Thyroid gland (tissue), 4 donors: ENCODE measurements at regions not wholly inside any gene's neighbourhood (a gene's known extent, or its start where the extent isn't known, plus 50 kb on each side); places are given as distances from the start of the nearest gene placed in this dataset.

ENCODE experiments used
- DNase-seq, 2 donors: peaks; one replicate each; pipeline ENCODE4 v3.0.0-alpha.2; 2019
- H3K27ac ChIP-seq, 3 donors: fragments of 200-600 bp; sonication (generic); 1 replicate in 2 of 3; 2 replicates in 1 of 3; pipeline ENCODE4 v1.5.1; 2016 to 2019; ENCODE audit warnings: mild to moderate bottlenecking in 1 of 3, moderate library complexity in 1 of 3
- H3K27me3 ChIP-seq: fragments of 200-600 bp; sonication (generic); one replicate; pipeline ENCODE4 v1.5.1; 2019
- H3K36me3 ChIP-seq, 2 donors: fragments of 200-600 bp; sonication (generic); one replicate each; pipeline ENCODE4 v1.5.1; 2016 to 2019
- H3K4me1 ChIP-seq, 2 donors: fragments of 200-600 bp; sonication (generic); one replicate each; pipeline ENCODE4 v1.5.1; 2017 to 2019
- H3K4me3 ChIP-seq, 3 donors: fragments of 200-600 bp; sonication (generic); replicated peaks in 1 of 3; 1 replicate in 2 of 3; 2 replicates in 1 of 3; pipeline ENCODE4 v1.5.1; 2016; ENCODE audit warnings: mild to moderate bottlenecking in 1 of 3
- H3K9me3 ChIP-seq: fragments of 200-600 bp; sonication (generic); one replicate; pipeline ENCODE4 v1.5.1; 2017
- CTCF ChIP-seq, 6 experiments: fragments of 200-600 bp in 3 of 6; fragments of 450-650 bp in 3 of 6; sonication (generic) in 3 of 6; IDR thresholded peaks; one replicate each; pipeline ENCODE4 v1.5.1; 2016 to 2019; ENCODE audit warnings: antibody characterized with exemption in 6 of 6, mild to moderate bottlenecking in 2 of 6, inconsistent platforms in 1 of 6, moderate library complexity in 1 of 6
- POLR2A ChIP-seq, 2 donors: fragments of 450-650 bp; IDR thresholded peaks; one replicate each; pipeline ENCODE4 v1.6.1; 2017; ENCODE audit warnings: antibody characterized with exemption in 2 of 2, mild to moderate bottlenecking in 2 of 2, moderate library complexity in 1 of 2
- whole genome bisulfite sequencing, 2 donors: methylation state at CpG; one replicate each; pipeline ENCODE4 v1.1.5; 2017; 5-methylcytosine and 5-hydroxymethylcytosine counted together
- intact Hi-C: fragments of 100-400 bp; cut with DNase I; formaldehyde crosslinking; loops from one replicate; pipeline ENCODE4 v1.15.1; 2023

GRCh38 chr4:31974490-31975002 lies 1254.4 kb downstream of the PCDH7 start:
- no peaks in the 10 kb centered on the region for H3K36me3 ChIP-seq
- H3K4me3 ChIP-seq, result no peak overlapping the region
- intact Hi-C loops, result no loop called here
- H3K9me3 ChIP-seq, result no peaks in the 10 kb centered on the region
- TF ChIP-seq CTCF (IDR thresholded peaks at IDR 0.05) (no peak), POLR2A (IDR thresholded peaks at IDR 0.05) (no peak)
- H3K27ac ChIP-seq, result no peak overlapping the region
- no peaks in the 10 kb centered on the region for H3K27me3 ChIP-seq
- peaks cover 0 to 5% of the 10 kb centered on the region in 2 donors for H3K4me1 ChIP-seq
- WGBS, 2 donors, result 76 to 86% methylated on average over 2 of the region's 2 CpGs
- DNase-seq, result no peak

DNA sequence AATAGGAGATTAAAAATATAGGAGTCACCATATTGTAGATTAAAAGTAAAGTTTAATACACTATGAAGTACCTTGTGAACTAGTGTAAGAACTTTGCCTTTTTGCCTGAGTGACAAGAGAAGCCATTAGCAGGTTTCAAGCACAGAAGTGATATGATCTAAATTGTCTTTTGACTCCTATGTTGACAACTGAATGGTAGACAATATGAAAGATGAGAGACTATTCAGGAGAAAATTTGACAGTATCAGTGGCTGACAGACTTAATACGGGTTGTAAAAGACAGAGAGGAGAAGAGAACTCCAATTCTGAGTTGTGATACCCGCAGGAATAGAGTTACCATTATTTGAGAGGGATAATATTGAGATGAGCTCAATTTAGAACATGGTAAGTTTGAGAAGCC lies 1259.8 kb downstream of the PCDH7 start:
- no peak overlapping the region for H3K4me3 ChIP-seq
- no peaks in the 10 kb centered on the region for H3K36me3 ChIP-seq

GRCh38 chr4:31983246-31983645 lies 1263.1 kb downstream of the PCDH7 start:
- no peaks in the 10 kb centered on the region for H3K27me3 ChIP-seq
- TF ChIP-seq CTCF (IDR thresholded peaks at IDR 0.05), result no peak
- TF ChIP-seq POLR2A (IDR thresholded peaks at IDR 0.05), result no peak
- WGBS, 2 donors, result 95 to 100% methylated on average over 1 of the region's 1 CpG
- H3K36me3 ChIP-seq, result no peaks in the 10 kb centered on the region
- H3K27ac ChIP-seq, result no peak overlapping the region
- no peaks in the 10 kb centered on the region for H3K4me1 ChIP-seq
- no peak for DNase-seq
- H3K4me3 ChIP-seq, result no peak overlapping the region
- no peaks in the 10 kb centered on the region for H3K9me3 ChIP-seq
- intact Hi-C loops, result no loop called here

More for the DNA sequence above, 1259.8 kb downstream of the PCDH7 start:
- no peaks in the 10 kb centered on the region for H3K4me1 ChIP-seq
- no peaks in the 10 kb centered on the region for H3K27me3 ChIP-seq
- no peak for DNase-seq
- intact Hi-C loops, result no loop called here
- no peaks in the 10 kb centered on the region for H3K9me3 ChIP-seq
- no peak for TF ChIP-seq CTCF (IDR thresholded peaks at IDR 0.05)
- TF ChIP-seq POLR2A (IDR thresholded peaks at IDR 0.05), result no peak
- WGBS, 2 donors, result 88 to 90% methylated on average over 2 of the region's 2 CpGs
- no peak overlapping the region for H3K27ac ChIP-seq

DNA sequence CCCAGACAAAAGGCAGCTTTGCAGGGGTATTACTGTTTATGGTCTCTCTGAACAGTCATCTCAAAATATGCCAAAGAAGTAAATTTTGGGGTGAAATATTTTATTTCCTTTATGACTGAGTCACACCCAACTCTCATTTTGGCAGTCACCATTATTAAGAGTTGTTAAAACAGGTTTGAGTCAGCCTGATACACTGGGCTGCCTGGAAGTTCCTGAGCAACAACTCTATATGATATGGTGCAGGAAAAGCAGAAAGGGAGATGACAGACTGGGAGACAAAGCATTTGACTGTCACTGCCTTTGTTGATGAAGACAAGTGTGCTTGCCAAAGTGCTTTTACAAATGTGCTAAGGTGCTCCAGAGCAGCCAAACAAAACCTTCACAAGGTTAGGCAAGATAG lies 1263.5 kb downstream of the PCDH7 start:
- TF ChIP-seq POLR2A (IDR thresholded peaks at IDR 0.05), result no peak
- no peak for TF ChIP-seq CTCF (IDR thresholded peaks at IDR 0.05)
- H3K27ac ChIP-seq, result no peak overlapping the region
- no peaks in the 10 kb centered on the region for H3K9me3 ChIP-seq
- no peak overlapping the region for H3K4me3 ChIP-seq
- no peaks in the 10 kb centered on the region for H3K36me3 ChIP-seq
- DNase-seq, result no peak
- no peaks in the 10 kb centered on the region for H3K27me3 ChIP-seq
- intact Hi-C loops, result no loop called here
- no peaks in the 10 kb centered on the region for H3K4me1 ChIP-seq

DNA sequence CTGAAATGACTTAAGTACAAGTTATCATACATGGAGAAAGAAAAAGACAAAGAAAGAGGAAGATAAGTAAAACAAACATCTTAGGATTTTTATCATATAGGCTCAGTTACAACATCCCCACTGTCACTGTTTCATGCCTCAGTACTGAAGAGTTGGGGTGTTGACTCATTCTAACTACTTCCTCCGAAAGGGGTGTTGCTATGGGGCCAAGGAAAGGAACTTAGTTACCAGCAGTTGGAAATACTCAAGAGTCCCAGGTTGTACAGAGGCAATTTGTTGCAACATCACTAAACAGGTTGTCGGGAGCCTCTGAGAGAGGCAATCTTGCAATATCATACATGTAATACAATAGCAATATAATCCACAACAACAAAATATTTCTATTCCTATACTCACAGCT lies 1264.7 kb downstream of the PCDH7 start:
- intact Hi-C loops, result no loop called here

More for the DNA sequence above, 1264.7 kb downstream of the PCDH7 start:
- WGBS, 2 donors, result 89 to 95% methylated on average over 2 of the region's 2 CpGs
- H3K27me3 ChIP-seq, result no peaks in the 10 kb centered on the region
- no peak for DNase-seq
- H3K4me3 ChIP-seq, result no peak overlapping the region
- H3K27ac ChIP-seq, result no peak overlapping the region
- no peaks in the 10 kb centered on the region for H3K4me1 ChIP-seq
- H3K36me3 ChIP-seq, result no peaks in the 10 kb centered on the region
- TF ChIP-seq CTCF (IDR thresholded peaks at IDR 0.05), result no peak
- no peak for TF ChIP-seq POLR2A (IDR thresholded peaks at IDR 0.05)
- no peaks in the 10 kb centered on the region for H3K9me3 ChIP-seq
